H9 (cell line): ENCODE measurements at regions not wholly inside any gene's neighbourhood (a gene's known extent, or its start where the extent isn't known, plus 50 kb on each side); places are given as distances from the start of the nearest gene placed in this dataset.

Source experiments
- DNase-seq: peaks from one replicate; pipeline ENCODE4 v3.0.0-alpha.2; 2017
- H2AFZ ChIP-seq: one replicate; pipeline ENCODE4 v1.6.1; 2013; ENCODE audit warnings: mild to moderate bottlenecking, low read length, control low read depth, moderate library complexity
- H2AK5ac ChIP-seq: 2 replicates; pipeline ENCODE4 v1.6.1; 2013; ENCODE audit warnings: low read length, control low read depth, mixed read lengths; ENCODE audit not compliant: insufficient read length
- H2BK120ac ChIP-seq: one replicate; pipeline ENCODE4 v1.6.1; 2013; ENCODE audit warnings: low read depth, mild to moderate bottlenecking, low read length, control low read depth, inconsistent platforms; ENCODE audit not compliant: poor library complexity, severe bottlenecking
- H2BK12ac ChIP-seq: 2 replicates; pipeline ENCODE4 v1.6.1; 2013; ENCODE audit warnings: low read length, control low read depth, mixed read lengths, low read depth; ENCODE audit not compliant: insufficient read length
- H2BK15ac ChIP-seq: 2 replicates; pipeline ENCODE4 v1.6.1; 2013; ENCODE audit warnings: low read depth, low read length, control low read depth
- H2BK20ac ChIP-seq: one replicate; pipeline ENCODE4 v1.6.1; 2013; ENCODE audit warnings: low read depth, mild to moderate bottlenecking, low read length, control low read depth, inconsistent platforms; ENCODE audit not compliant: poor library complexity, severe bottlenecking
- H2BK5ac ChIP-seq: 2 replicates; pipeline ENCODE4 v1.6.1; 2013; ENCODE audit warnings: low read length, control low read depth, mixed read lengths; ENCODE audit not compliant: insufficient read length
- H3K14ac ChIP-seq: 2 replicates; pipeline ENCODE4 v1.6.1; 2013; ENCODE audit warnings: low read length, control low read depth; ENCODE audit not compliant: insufficient read depth
- H3K18ac ChIP-seq: 2 replicates; pipeline ENCODE4 v1.6.1; 2013; ENCODE audit warnings: low read depth, mild to moderate bottlenecking, mixed read lengths, low read length, control low read depth; ENCODE audit not compliant: insufficient read length
- H3K23ac ChIP-seq: 2 replicates; pipeline ENCODE4 v1.6.1; 2013; ENCODE audit warnings: low read length, control low read depth, mixed read lengths, low read depth; ENCODE audit not compliant: insufficient read length
- H3K23me2 ChIP-seq: 2 replicates; pipeline ENCODE4 v1.6.1; 2013; ENCODE audit warnings: low read depth, mild to moderate bottlenecking, mixed read lengths, low read length, control low read depth; ENCODE audit not compliant: insufficient read length, poor library complexity, severe bottlenecking
- H3K27ac ChIP-seq: 2 replicates; pipeline ENCODE4 v1.5.1; 2013; ENCODE audit warnings: low read length, control low read depth, mixed read lengths, low read depth; ENCODE audit not compliant: insufficient read length
- H3K27me3 ChIP-seq: 2 replicates; pipeline ENCODE4 v1.6.1; 2013; ENCODE audit warnings: low read length, control low read depth, inconsistent platforms; ENCODE audit not compliant: insufficient read depth
- H3K4ac ChIP-seq: 2 replicates; pipeline ENCODE4 v1.6.1; 2013; ENCODE audit warnings: low read depth, mild to moderate bottlenecking, control low read depth, inconsistent platforms, low read length, moderate library complexity
- H3K4me1 ChIP-seq: 2 replicates; pipeline ENCODE4 v1.6.1; 2013; ENCODE audit warnings: low read length, control low read depth, inconsistent platforms; ENCODE audit not compliant: insufficient read depth
- H3K4me2 ChIP-seq: 2 replicates; pipeline ENCODE4 v1.6.1; 2013; ENCODE audit warnings: low read length, control low read depth, mixed read lengths; ENCODE audit not compliant: insufficient read length, insufficient read depth
- H3K56ac ChIP-seq: 2 replicates; pipeline ENCODE4 v1.6.1; 2013; ENCODE audit warnings: low read depth, mild to moderate bottlenecking, mixed read lengths, low read length, control low read depth; ENCODE audit not compliant: insufficient read length
- H3K79me1 ChIP-seq: 2 replicates; pipeline ENCODE4 v1.6.1; 2013; ENCODE audit warnings: low read depth, mild to moderate bottlenecking, moderate library complexity, low read length, control low read depth, inconsistent platforms; ENCODE audit not compliant: insufficient read depth, poor library complexity, severe bottlenecking
- H3K79me2 ChIP-seq: 2 replicates; pipeline ENCODE4 v1.6.1; 2013; ENCODE audit warnings: low read length, control low read depth, inconsistent platforms; ENCODE audit not compliant: insufficient read depth
- H3K9ac ChIP-seq: 2 replicates; pipeline ENCODE4 v1.6.1; 2013; ENCODE audit warnings: low read length, control low read depth, mixed read lengths; ENCODE audit not compliant: insufficient read length; ENCODE audit errors: extremely low read depth
- H3K9me3 ChIP-seq: one replicate; pipeline ENCODE4 v1.6.1; 2013; ENCODE audit warnings: low read depth, low read length, inconsistent platforms; ENCODE audit not compliant: control insufficient read depth
- H3T11ph ChIP-seq: one replicate; pipeline ENCODE4 v1.6.1; 2013; ENCODE audit warnings: mild to moderate bottlenecking, low read length, control low read depth, inconsistent platforms
- H4K20me1 ChIP-seq: one replicate; pipeline ENCODE4 v1.6.1; 2013; ENCODE audit not compliant: control insufficient read depth, insufficient read length, insufficient read depth
- H4K5ac ChIP-seq: 2 replicates; pipeline ENCODE4 v1.6.1; 2013; ENCODE audit warnings: low read depth, mild to moderate bottlenecking, mixed read lengths, low read length, control low read depth; ENCODE audit not compliant: insufficient read length
- H4K8ac ChIP-seq: replicated peaks from 2 replicates; pipeline ENCODE4 v1.6.1; 2013; ENCODE audit warnings: low read length, control low read depth, mixed read lengths, low read depth; ENCODE audit not compliant: insufficient read length
- H4K91ac ChIP-seq: 2 replicates; pipeline ENCODE4 v1.6.1; 2013; ENCODE audit warnings: low read depth, mild to moderate bottlenecking, moderate library complexity, mixed read lengths, low read length, control low read depth; ENCODE audit not compliant: insufficient read length
- H3K27ac Mint-ChIP-seq, 3 experiments: 2 replicates in 2 of 3; 3 replicates in 1 of 3; pipeline ENCODE4 v1.8.0; 2020 to 2021; ENCODE audit warnings: mixed read lengths in 3 of 3, mild to moderate bottlenecking in 1 of 3, moderate library complexity in 1 of 3
- H3K27me3 Mint-ChIP-seq: 2 replicates; pipeline ENCODE4 v1.8.0; 2021; ENCODE audit warnings: low read depth, mild to moderate bottlenecking, moderate library complexity, mixed read lengths
- H3K36me3 Mint-ChIP-seq, 3 experiments: 2 replicates in 2 of 3; 3 replicates in 1 of 3; pipeline ENCODE4 v1.8.0; 2020 to 2021; ENCODE audit warnings: low read depth in 3 of 3, mixed read lengths in 3 of 3; ENCODE audit not compliant: insufficient read depth in 1 of 3
- H3K4me1 Mint-ChIP-seq, 2 experiments: 2 replicates each; pipeline ENCODE4 v1.8.0; 2020; ENCODE audit warnings: mixed read lengths in 2 of 2
- H3K4me3 Mint-ChIP-seq, 2 experiments: 2 replicates in 1 of 2; 3 replicates in 1 of 2; pipeline ENCODE4 v1.8.0; 2020 to 2021; ENCODE audit warnings: mild to moderate bottlenecking in 2 of 2, mixed read lengths in 2 of 2, moderate library complexity in 1 of 2
- H3K9me3 Mint-ChIP-seq, 2 experiments: 2 replicates in 1 of 2; 3 replicates in 1 of 2; pipeline ENCODE4 v1.8.0; 2020; ENCODE audit warnings: mild to moderate bottlenecking in 2 of 2, mixed read lengths in 2 of 2, moderate library complexity in 1 of 2
- WGBS: extraction: QIAGEN DNeasy Blood & Tissue Kit; methylation state at CpG from one replicate; pipeline ENCODE4 v1.1.7; 2013; ENCODE audit warnings: missing lambda C conversion rate, low lambda C conversion rate, mixed read lengths; ENCODE audit not compliant: insufficient read length; ENCODE audit errors: extremely low coverage; 5-methylcytosine and 5-hydroxymethylcytosine counted together
- TF ChIP-seq, protein P1 (sequence below): fragments of 200-600 bp; sonication (generic); conservative IDR thresholded peaks from 3 replicates; pipeline ENCODE4 v1.8.0; 2021; ENCODE audit warnings: antibody characterized with exemption, mild to moderate bottlenecking

GRCh38 chr6:11442495-11442894 lies 95.1 kb upstream of the TMEM170B start:
- peaks cover 0 to 14% (median 0%) of the 10 kb centered on the region in 3 experiments; a peak in 3 of 7 replicates for H3K36me3 Mint-ChIP-seq
- Histone ChIP-seq H4K20me1 (no peaks in the 10 kb centered on the region), H4K91ac (no peak overlapping the region), H2BK120ac (no peak overlapping the region), H2BK5ac (no peak overlapping the region), H4K8ac (no peak overlapping the region), H3T11ph (no peak overlapping the region), H3K27me3 (no peaks in the 10 kb centered on the region), H3K27ac (no peak overlapping the region), H3K23ac (no peak overlapping the region), H2BK15ac (no peak overlapping the region), H2BK12ac (no peak overlapping the region), H2BK20ac (no peak overlapping the region), H3K18ac (no peak overlapping the region), H4K5ac (no peak overlapping the region), H3K4me2 (no peak overlapping the region), H2AK5ac (no peak overlapping the region), H3K4ac (no peak overlapping the region), H3K4me1 (no peaks in the 10 kb centered on the region), H3K79me2 (no peaks in the 10 kb centered on the region), H3K9ac (no peak overlapping the region), H3K23me2 (no peaks in the 10 kb centered on the region), H3K14ac (no peak overlapping the region), H3K9me3 (no peaks in the 10 kb centered on the region), H3K56ac (no peak overlapping the region), H3K79me1 (no peaks in the 10 kb centered on the region), H2AFZ (no peak overlapping the region)
- TF ChIP-seq, protein P1, sequence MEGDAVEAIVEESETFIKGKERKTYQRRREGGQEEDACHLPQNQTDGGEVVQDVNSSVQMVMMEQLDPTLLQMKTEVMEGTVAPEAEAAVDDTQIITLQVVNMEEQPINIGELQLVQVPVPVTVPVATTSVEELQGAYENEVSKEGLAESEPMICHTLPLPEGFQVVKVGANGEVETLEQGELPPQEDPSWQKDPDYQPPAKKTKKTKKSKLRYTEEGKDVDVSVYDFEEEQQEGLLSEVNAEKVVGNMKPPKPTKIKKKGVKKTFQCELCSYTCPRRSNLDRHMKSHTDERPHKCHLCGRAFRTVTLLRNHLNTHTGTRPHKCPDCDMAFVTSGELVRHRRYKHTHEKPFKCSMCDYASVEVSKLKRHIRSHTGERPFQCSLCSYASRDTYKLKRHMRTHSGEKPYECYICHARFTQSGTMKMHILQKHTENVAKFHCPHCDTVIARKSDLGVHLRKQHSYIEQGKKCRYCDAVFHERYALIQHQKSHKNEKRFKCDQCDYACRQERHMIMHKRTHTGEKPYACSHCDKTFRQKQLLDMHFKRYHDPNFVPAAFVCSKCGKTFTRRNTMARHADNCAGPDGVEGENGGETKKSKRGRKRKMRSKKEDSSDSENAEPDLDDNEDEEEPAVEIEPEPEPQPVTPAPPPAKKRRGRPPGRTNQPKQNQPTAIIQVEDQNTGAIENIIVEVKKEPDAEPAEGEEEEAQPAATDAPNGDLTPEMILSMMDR = no peak
- H3K9me3 Mint-ChIP-seq = peaks cover 2 to 7% of the 10 kb centered on the region in 2 experiments; a peak in 2 of 5 replicates
- no peak overlapping the region for H3K27ac Mint-ChIP-seq
- WGBS = no CpG with 5 or more reads among the region's 2 CpGs
- H3K4me1 Mint-ChIP-seq = peaks cover 0 to 3% of the 10 kb centered on the region in 2 experiments; a peak in 2 of 4 replicates
- H3K27me3 Mint-ChIP-seq = no peaks in the 10 kb centered on the region
- no peak overlapping the region for H3K4me3 Mint-ChIP-seq
- DNase-seq = no peak
